Osteoblast (primary cell): ENCODE measurements at regions not wholly inside any gene's neighbourhood (a gene's known extent, or its start where the extent isn't known, plus 50 kb on each side); places are given as distances from the start of the nearest gene placed in this dataset.

Experiments
- DNase-seq: peaks from one replicate; pipeline ENCODE4 v3.0.0; 2011; ENCODE audit warnings: low spot score, mixed read lengths; ENCODE audit not compliant: insufficient read length; ENCODE audit errors: missing footprints
- H2AFZ ChIP-seq: 2 replicates; pipeline ENCODE4 v1.6.0; 2011; ENCODE audit warnings: mild to moderate bottlenecking, low read length
- H3K27ac ChIP-seq: 2 replicates; pipeline ENCODE4 v1.5.1; 2011; ENCODE audit warnings: mild to moderate bottlenecking, low read depth, low read length, moderate library complexity
- H3K27me3 ChIP-seq: 2 replicates; pipeline ENCODE4 v1.6.0; 2012; ENCODE audit warnings: mild to moderate bottlenecking, control low read depth, inconsistent platforms, low read length, moderate library complexity; ENCODE audit not compliant: insufficient read depth
- H3K36me3 ChIP-seq: 2 replicates; pipeline ENCODE4 v1.5.1; 2011; ENCODE audit warnings: mild to moderate bottlenecking, low read length, control low read depth, moderate library complexity; ENCODE audit not compliant: insufficient read depth
- H3K4me1 ChIP-seq: 2 replicates; pipeline ENCODE4 v1.5.1; 2011; ENCODE audit warnings: mild to moderate bottlenecking, low read length, control low read depth, moderate library complexity; ENCODE audit not compliant: insufficient read depth
- H3K4me2 ChIP-seq: 2 replicates; pipeline ENCODE4 v1.6.0; 2011; ENCODE audit warnings: mild to moderate bottlenecking, low read length; ENCODE audit not compliant: insufficient read depth
- H3K4me3 ChIP-seq: fragments of 200-600 bp; sonication (generic); 3 replicates; pipeline ENCODE4 v1.5.1; 2012; ENCODE audit warnings: mild to moderate bottlenecking, low read length, inconsistent platforms; ENCODE audit not compliant: insufficient read depth
- H3K79me2 ChIP-seq: 2 replicates; pipeline ENCODE4 v1.6.0; 2012; ENCODE audit warnings: mild to moderate bottlenecking, low read length, control low read depth, inconsistent platforms; ENCODE audit not compliant: insufficient read depth
- H3K9me3 ChIP-seq: 2 replicates; pipeline ENCODE4 v1.5.1; 2011; ENCODE audit warnings: low read depth, low read length, control low read depth
- H4K20me1 ChIP-seq: 2 replicates; pipeline ENCODE4 v1.6.0; 2012; ENCODE audit warnings: mild to moderate bottlenecking, low read length, control low read depth; ENCODE audit not compliant: insufficient read depth
- CTCF ChIP-seq: IDR thresholded peaks from 2 replicates; pipeline ENCODE4 v1.5.1; 2011; ENCODE audit warnings: mild to moderate bottlenecking, low read depth, low read length, moderate library complexity; ENCODE audit errors: extremely low read depth

- Histone ChIP-seq H2AFZ (no peak overlapping the region), H3K27ac (peak overlapping the region; percentile 13), H3K36me3 (no peaks in the 10 kb centered on the region), H3K9me3 (no peaks in the 10 kb centered on the region), H3K79me2 (no peaks in the 10 kb centered on the region), H4K20me1 (no peaks in the 10 kb centered on the region), H3K4me2 (no peak overlapping the region), H3K4me3 (no peak overlapping the region), H3K4me1 (peaks cover 37% of the 10 kb centered on the region), H3K27me3 (no peaks in the 10 kb centered on the region)
- no peak for DNase-seq
- no peak for TF ChIP-seq CTCF
These were observed 110.5 kb upstream of the CD180 start for GRCh38 chr5:67306965-67307607.

- no peak for DNase-seq
- Histone ChIP-seq H3K36me3 (no peaks in the 10 kb centered on the region), H2AFZ (peak overlapping the region; percentile 7), H3K4me2 (no peak overlapping the region), H3K4me1 (peaks cover 43% of the 10 kb centered on the region), H3K27ac (peak overlapping the region; percentile 72), H3K79me2 (no peaks in the 10 kb centered on the region), H3K9me3 (no peaks in the 10 kb centered on the region), H4K20me1 (no peaks in the 10 kb centered on the region), H3K4me3 (no peak overlapping the region), H3K27me3 (no peaks in the 10 kb centered on the region)
- TF ChIP-seq CTCF: no peak
These were observed 109.5 kb upstream of the CD180 start for GRCh38 chr5:67305913-67306710.

GRCh38 chr5:67305401-67305800, 108.8 kb upstream of the CD180 start:
- Histone ChIP-seq H3K27ac (peak overlapping the region; percentile 72), H3K4me2 (no peak overlapping the region)

More at GRCh38 chr5:67305401-67305800, 108.8 kb upstream of the CD180 start:
- no peak overlapping the region for H3K4me3 ChIP-seq
- no peak for TF ChIP-seq CTCF
- H2AFZ ChIP-seq: no peak overlapping the region
- no peak for DNase-seq
- H3K27me3 ChIP-seq: no peaks in the 10 kb centered on the region
- peaks cover 49% of the 10 kb centered on the region for H3K4me1 ChIP-seq
- H3K9me3 ChIP-seq: no peaks in the 10 kb centered on the region
- no peaks in the 10 kb centered on the region for H4K20me1 ChIP-seq
- no peaks in the 10 kb centered on the region for H3K79me2 ChIP-seq
- no peaks in the 10 kb centered on the region for H3K36me3 ChIP-seq
